DOHH2 (cell line): ENCODE measurements at regions not wholly inside any gene's neighbourhood (a gene's known extent, or its start where the extent isn't known, plus 50 kb on each side); places are given as distances from the start of the nearest gene placed in this dataset.

Experiments
- H3F3A ChIP-seq: fragments of 200-600 bp; sonication (generic), shearing (Covaris generic); 2 replicates; pipeline ENCODE4 v1.6.0; 2016; ENCODE audit warnings: antibody characterized with exemption, mild to moderate bottlenecking; ENCODE audit not compliant: control insufficient read depth, insufficient read depth
- H3K27ac ChIP-seq: fragments of 200-600 bp; sonication (generic); 2 replicates; pipeline ENCODE4 v1.5.1; 2014; ENCODE audit warnings: low read depth, mild to moderate bottlenecking, low read length, moderate library complexity
- H3K27me3 ChIP-seq: fragments of 200-600 bp; sonication (generic); 2 replicates; pipeline ENCODE4 v1.6.1; 2014; ENCODE audit warnings: mild to moderate bottlenecking, low read length, mixed read lengths; ENCODE audit not compliant: control insufficient read depth
- H3K36me3 ChIP-seq: fragments of 200-600 bp; sonication (generic); 2 replicates; pipeline ENCODE4 v1.6.1; 2014; ENCODE audit warnings: mild to moderate bottlenecking, low read length, moderate library complexity, mixed read lengths; ENCODE audit not compliant: control insufficient read depth
- H3K4me1 ChIP-seq: fragments of 200-600 bp; sonication (generic); 2 replicates; pipeline ENCODE4 v1.6.1; 2014; ENCODE audit warnings: mild to moderate bottlenecking, low read length, mixed read lengths; ENCODE audit not compliant: control insufficient read depth
- H3K4me2 ChIP-seq: fragments of 200-600 bp; sonication (generic); 2 replicates; pipeline ENCODE4 v1.6.0; 2014; ENCODE audit warnings: mild to moderate bottlenecking, low read length, moderate library complexity
- H3K4me3 ChIP-seq: fragments of 200-600 bp; sonication (generic); 2 replicates; pipeline ENCODE4 v1.5.1; 2014; ENCODE audit warnings: mild to moderate bottlenecking, low read length, mixed read lengths
- H3K79me2 ChIP-seq: fragments of 200-600 bp; sonication (generic); 2 replicates; pipeline ENCODE4 v1.6.1; 2014; ENCODE audit warnings: mild to moderate bottlenecking, low read length, mixed read lengths; ENCODE audit not compliant: control insufficient read depth
- H3K9me2 ChIP-seq: fragments of 200-600 bp; sonication (generic); replicated peaks from 2 replicates; pipeline ENCODE4 v1.6.1; 2014; ENCODE audit warnings: mild to moderate bottlenecking, low read length, mixed read lengths; ENCODE audit not compliant: control insufficient read depth
- H3K9me3 ChIP-seq: fragments of 200-600 bp; sonication (generic); 2 replicates; pipeline ENCODE4 v1.6.1; 2014; ENCODE audit warnings: antibody characterized with exemption, low read length, mixed read lengths; ENCODE audit not compliant: control insufficient read depth, insufficient read depth
- H4K20me1 ChIP-seq: fragments of 200-600 bp; sonication (generic); 2 replicates; pipeline ENCODE4 v1.6.0; 2014; ENCODE audit warnings: low read depth, mild to moderate bottlenecking, antibody characterized with exemption, low read length, moderate library complexity; ENCODE audit not compliant: control insufficient read depth, insufficient read depth
- EZH2phosphoT487 ChIP-seq: fragments of 200-600 bp; sonication (generic); IDR thresholded peaks from 2 replicates; pipeline ENCODE4 v1.6.1; 2017; ENCODE audit warnings: borderline replicate concordance, mild to moderate bottlenecking, antibody characterized with exemption, low read length, moderate library complexity, mixed read lengths
- TF ChIP-seq, protein P1 (sequence below): fragments of 200-600 bp; sonication (generic); IDR thresholded peaks from one replicate; pipeline ENCODE4 v1.5.1; 2014; ENCODE audit warnings: antibody characterized with exemption, mild to moderate bottlenecking, low read depth, low read length; ENCODE audit not compliant: poor library complexity, severe bottlenecking

DNA sequence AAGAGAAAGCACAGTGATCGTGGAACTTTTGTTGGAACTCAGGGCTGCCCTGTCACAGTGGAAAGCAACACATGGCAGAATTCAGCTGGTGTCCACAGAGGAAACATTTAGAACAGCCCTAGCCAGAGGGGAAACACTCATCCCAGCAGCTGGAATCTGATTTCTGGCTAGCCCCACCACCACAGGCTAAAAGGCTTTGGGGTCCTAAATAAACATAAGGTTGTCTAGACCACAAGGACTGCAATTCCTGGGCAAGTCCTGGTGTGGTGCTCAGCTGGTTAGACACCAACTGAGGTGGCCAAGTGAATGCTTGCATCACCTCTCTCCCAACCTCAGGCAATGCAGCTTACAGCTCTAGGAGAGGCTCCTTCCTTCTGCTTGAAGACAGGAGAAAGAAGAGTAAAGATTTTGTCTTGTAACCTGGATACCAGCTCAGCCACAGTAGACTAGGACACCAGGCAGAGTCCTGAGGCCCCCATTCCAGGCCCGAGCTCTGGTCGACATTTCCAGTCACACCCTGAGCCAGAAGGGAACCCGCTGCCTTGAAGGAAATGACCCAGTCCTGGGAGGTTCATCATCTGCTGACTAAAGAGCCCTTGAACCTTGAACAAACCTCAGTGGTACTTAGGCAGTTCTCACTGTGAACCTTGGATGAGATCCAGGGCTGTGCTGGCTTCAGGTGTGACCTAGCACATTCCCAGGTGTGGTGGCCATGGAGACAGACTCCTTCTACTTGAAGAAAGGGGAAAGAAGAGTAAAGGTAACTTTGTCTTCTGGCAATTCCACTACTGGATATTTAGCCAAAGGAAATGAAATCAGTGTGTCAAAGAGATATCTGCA lies 85.4 kb upstream of the PLXNC1 start:
- Histone ChIP-seq H3K9me3 (no peaks in the 10 kb centered on the region), H3K4me2 (no peak overlapping the region), H3K9me2 (no peaks in the 10 kb centered on the region), H3K79me2 (no peaks in the 10 kb centered on the region), H3K4me3 (no peak overlapping the region), H4K20me1 (no peaks in the 10 kb centered on the region), H3K27me3 (no peaks in the 10 kb centered on the region), H3K36me3 (no peaks in the 10 kb centered on the region), H3K27ac (no peak overlapping the region), H3K4me1 (no peaks in the 10 kb centered on the region), H3F3A (no peaks in the 10 kb centered on the region)
- TF ChIP-seq, protein P1, sequence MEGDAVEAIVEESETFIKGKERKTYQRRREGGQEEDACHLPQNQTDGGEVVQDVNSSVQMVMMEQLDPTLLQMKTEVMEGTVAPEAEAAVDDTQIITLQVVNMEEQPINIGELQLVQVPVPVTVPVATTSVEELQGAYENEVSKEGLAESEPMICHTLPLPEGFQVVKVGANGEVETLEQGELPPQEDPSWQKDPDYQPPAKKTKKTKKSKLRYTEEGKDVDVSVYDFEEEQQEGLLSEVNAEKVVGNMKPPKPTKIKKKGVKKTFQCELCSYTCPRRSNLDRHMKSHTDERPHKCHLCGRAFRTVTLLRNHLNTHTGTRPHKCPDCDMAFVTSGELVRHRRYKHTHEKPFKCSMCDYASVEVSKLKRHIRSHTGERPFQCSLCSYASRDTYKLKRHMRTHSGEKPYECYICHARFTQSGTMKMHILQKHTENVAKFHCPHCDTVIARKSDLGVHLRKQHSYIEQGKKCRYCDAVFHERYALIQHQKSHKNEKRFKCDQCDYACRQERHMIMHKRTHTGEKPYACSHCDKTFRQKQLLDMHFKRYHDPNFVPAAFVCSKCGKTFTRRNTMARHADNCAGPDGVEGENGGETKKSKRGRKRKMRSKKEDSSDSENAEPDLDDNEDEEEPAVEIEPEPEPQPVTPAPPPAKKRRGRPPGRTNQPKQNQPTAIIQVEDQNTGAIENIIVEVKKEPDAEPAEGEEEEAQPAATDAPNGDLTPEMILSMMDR = no peak
- no peak for TF ChIP-seq EZH2phosphoT487

DNA sequence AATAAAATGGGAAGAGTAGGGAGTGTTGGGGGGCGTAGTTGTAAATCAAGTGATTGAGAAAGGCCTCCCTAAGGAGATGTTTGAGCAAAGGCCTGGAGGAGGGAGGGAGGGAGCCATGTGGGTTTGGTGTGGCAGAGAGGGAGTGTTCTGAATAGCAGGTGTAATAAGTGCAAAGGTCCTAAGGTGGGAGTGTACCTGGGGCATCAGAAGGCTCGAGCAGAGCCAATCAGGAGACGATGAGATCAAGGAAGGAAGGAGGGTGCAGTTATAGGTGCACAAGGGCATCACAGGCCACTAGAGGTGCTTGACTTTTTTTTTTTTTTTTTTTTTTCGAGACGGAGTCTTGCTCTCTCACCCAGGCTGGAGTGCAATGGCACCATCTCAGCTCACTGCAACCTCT lies 77.9 kb upstream of the PLXNC1 start:
- no peaks in the 10 kb centered on the region for H3F3A ChIP-seq
- no peaks in the 10 kb centered on the region for H3K9me2 ChIP-seq
- 0 out of 2 replicates have a peak, but pooled peaks cover 1% of the 10 kb centered on the region for H3K27me3 ChIP-seq
- no peak overlapping the region for H3K4me2 ChIP-seq
- no peak overlapping the region for H3K4me3 ChIP-seq
- no peaks in the 10 kb centered on the region for H3K9me3 ChIP-seq
- H4K20me1 ChIP-seq = no peaks in the 10 kb centered on the region
- TF ChIP-seq EZH2phosphoT487 = no peak
- TF ChIP-seq, protein P1 = no peak
- H3K36me3 ChIP-seq = no peaks in the 10 kb centered on the region
- no peaks in the 10 kb centered on the region for H3K4me1 ChIP-seq
- no peaks in the 10 kb centered on the region for H3K79me2 ChIP-seq
- no peak overlapping the region for H3K27ac ChIP-seq

DNA sequence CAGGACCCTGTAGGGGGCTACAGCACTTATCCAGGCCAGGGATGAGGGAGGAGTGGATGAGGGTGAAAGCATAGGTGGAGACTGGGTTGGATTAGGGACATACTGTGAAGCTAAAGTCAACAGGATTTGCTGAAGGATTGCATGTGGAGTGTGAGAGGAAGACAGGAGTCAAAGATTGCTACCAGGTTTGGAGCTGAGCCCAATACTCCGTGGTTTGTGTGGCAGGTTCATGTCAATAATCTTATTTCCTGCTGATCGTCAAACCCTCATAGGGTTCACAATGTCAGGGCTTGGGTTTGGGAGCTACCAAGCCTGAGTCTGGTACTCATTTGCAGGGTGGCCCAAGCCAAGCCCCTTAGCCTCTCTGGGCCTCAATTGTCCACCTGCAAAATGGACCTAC lies 77.1 kb upstream of the PLXNC1 start:
- H3K4me2 ChIP-seq = no peak overlapping the region

More for the DNA sequence above, 77.1 kb upstream of the PLXNC1 start:
- no peaks in the 10 kb centered on the region for H4K20me1 ChIP-seq
- H3K4me3 ChIP-seq = no peak overlapping the region
- no peaks in the 10 kb centered on the region for H3F3A ChIP-seq
- no peaks in the 10 kb centered on the region for H3K9me3 ChIP-seq
- no peak for TF ChIP-seq EZH2phosphoT487
- TF ChIP-seq, protein P1 = no peak
- no peak overlapping the region for H3K27ac ChIP-seq
- H3K79me2 ChIP-seq = no peaks in the 10 kb centered on the region
- 0 out of 2 replicates have a peak, but pooled peaks cover 3% of the 10 kb centered on the region for H3K27me3 ChIP-seq
- no peaks in the 10 kb centered on the region for H3K9me2 ChIP-seq
- no peaks in the 10 kb centered on the region for H3K36me3 ChIP-seq
- H3K4me1 ChIP-seq = no peaks in the 10 kb centered on the region
